HG03378 (cell line): ENCODE measurements at regions not wholly inside any gene's neighbourhood (a gene's known extent, or its start where the extent isn't known, plus 50 kb on each side); places are given as distances from the start of the nearest gene placed in this dataset.
"Not testable (repeated sequence)": the region's sequence is repeated elsewhere in the genome, so short reads cannot be mapped to it uniquely, and the experiment has no call there.

Source experiments
- ATAC-seq: cut with Tn5 transposase; IDR thresholded peaks from one replicate; pipeline ENCODE4 v1.9.1; 2021; ENCODE audit warnings: mild to moderate bottlenecking, moderate library complexity; ENCODE audit not compliant: unreplicated experiment

- ATAC-seq, result no peak
Measured at GRCh38 chr13:56755181-56755935, 385.4 kb upstream of the PRR20A start.

- not testable (repeated sequence) for ATAC-seq
Measured at GRCh38 chr13:56763333-56763732, 377.4 kb upstream of the PRR20A start.

- no peak for ATAC-seq
Measured at GRCh38 chr13:56773148-56773547, 367.6 kb upstream of the PRR20A start.

GRCh38 chr13:56789527-56789926 lies 351.2 kb upstream of the PRR20A start:
- no peak for ATAC-seq

- ATAC-seq, result no peak
Measured at GRCh38 chr13:56837161-56837560, 303.6 kb upstream of the PRR20A start.

GRCh38 chr13:56850852-56851251 lies 289.9 kb upstream of the PRR20A start:
- ATAC-seq, result no peak

GRCh38 chr13:56861476-56861875 lies 279.2 kb upstream of the PRR20A start:
- ATAC-seq, result no peak

- ATAC-seq, result no peak
Measured at GRCh38 chr13:56864451-56864850, 276.3 kb upstream of the PRR20A start.

- no peak for ATAC-seq
Measured at GRCh38 chr13:56865416-56865815, 275.3 kb upstream of the PRR20A start.

GRCh38 chr13:56869671-56870070 lies 271.0 kb upstream of the PRR20A start:
- ATAC-seq, result no peak

GRCh38 chr13:56886398-56886797 lies 254.3 kb upstream of the PRR20A start:
- no peak for ATAC-seq

GRCh38 chr13:56888455-56888854 lies 252.3 kb upstream of the PRR20A start:
- no peak for ATAC-seq

GRCh38 chr13:56893843-56894242 lies 246.9 kb upstream of the PRR20A start:
- ATAC-seq, result no peak

GRCh38 chr13:56900549-56901279 lies 240.0 kb upstream of the PRR20A start:
- no peak for ATAC-seq

- ATAC-seq, result no peak
Measured at GRCh38 chr13:56902276-56902675, 238.4 kb upstream of the PRR20A start.

- ATAC-seq, result no peak
Measured at GRCh38 chr13:56903710-56904282, 236.9 kb upstream of the PRR20A start.

- ATAC-seq, result no peak
Measured at GRCh38 chr13:56906909-56907308, 233.8 kb upstream of the PRR20A start.

- ATAC-seq, result no peak
Measured at GRCh38 chr13:56907766-56908165, 233.0 kb upstream of the PRR20A start.

GRCh38 chr13:56909896-56910600 lies 230.7 kb upstream of the PRR20A start:
- ATAC-seq, result no peak

GRCh38 chr13:56917966-56918365 lies 222.8 kb upstream of the PRR20A start:
- no peak for ATAC-seq

- no peak for ATAC-seq
Measured at GRCh38 chr13:56923626-56924140, 217.0 kb upstream of the PRR20A start.
